K562 (cell line): ENCODE measurements at regions not wholly inside any gene's neighbourhood (a gene's known extent, or its start where the extent isn't known, plus 50 kb on each side); places are given as distances from the start of the nearest gene placed in this dataset.

ENCODE experiments used
- E2F3 ChIP-seq: fragments of 250-450 bp; sonication (Bioruptor Pico); IDR thresholded peaks from 2 replicates; pipeline ENCODE4 v1.4.0; 2020; ENCODE audit warnings: mild to moderate bottlenecking
- FOXM1 ChIP-seq, 2 experiments: fragments of 450-650 bp in 1 of 2; sonication (generic) in 1 of 2; formaldehyde crosslinking in 1 of 2; IDR thresholded peaks; 2 replicates each; pipeline versions ENCODE4 v1.6.1 to v1.9.0; 2017 to 2022; ENCODE audit warnings: low read depth in 2 of 2, mild to moderate bottlenecking in 2 of 2, missing genetic modification reagents in 1 of 2, moderate library complexity in 1 of 2
- GTF2B ChIP-seq: IDR thresholded peaks from 2 replicates; pipeline ENCODE4 v1.6.1; 2011; ENCODE audit not compliant: insufficient read length; ENCODE audit errors: extremely low read depth
- ZNF311 ChIP-seq: fragments of 250-450 bp; sonication (Bioruptor Pico); IDR thresholded peaks from 2 replicates; pipeline ENCODE4 v1.4.0; 2020; ENCODE audit warnings: mild to moderate bottlenecking, moderate library complexity
- ZNF507 ChIP-seq: conservative IDR thresholded peaks from 2 replicates; pipeline ENCODE4 v1.6.1; 2017; ENCODE audit warnings: missing genetic modification characterization, missing compliant biosample characterization
- ZNF764 ChIP-seq: fragments of 250-450 bp; sonication (Bioruptor Pico); IDR thresholded peaks from 2 replicates; pipeline ENCODE4 v1.4.0; 2020; ENCODE audit warnings: low read depth, mild to moderate bottlenecking, moderate library complexity
- TF ChIP-seq, protein P1 (sequence below): fragments of 200-600 bp; sonication (generic); IDR thresholded peaks from one replicate; pipeline ENCODE4 v1.6.1; 2012; ENCODE audit warnings: mild to moderate bottlenecking, low read depth, low read length, inconsistent platforms

DNA sequence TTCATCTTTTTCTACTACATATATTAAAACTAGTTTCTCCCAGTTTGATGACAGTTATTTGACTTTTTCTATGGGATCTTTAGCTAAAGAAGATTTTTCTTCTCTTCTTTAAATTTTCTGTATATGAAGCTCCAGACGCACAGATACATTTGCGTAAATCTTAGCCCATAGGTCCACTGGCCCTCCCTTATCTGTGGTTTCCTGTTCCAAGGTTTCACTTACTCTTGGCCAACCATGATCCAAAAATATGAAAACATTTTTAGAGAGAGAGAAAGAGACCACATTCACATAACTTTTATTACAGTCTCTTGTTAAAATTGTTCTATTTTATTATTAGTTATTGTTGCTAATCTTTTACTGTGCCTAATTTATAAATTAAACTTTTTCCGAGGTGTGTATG lies 270.2 kb upstream of the DAPK1 start (continued):
- no peak for TF ChIP-seq ZNF764 (CRISPR knock-in tag)
- no peak for TF ChIP-seq E2F3 (CRISPR knock-in tag)
- no peak for TF ChIP-seq ZNF507 (tag)
- TF ChIP-seq, protein P1, sequence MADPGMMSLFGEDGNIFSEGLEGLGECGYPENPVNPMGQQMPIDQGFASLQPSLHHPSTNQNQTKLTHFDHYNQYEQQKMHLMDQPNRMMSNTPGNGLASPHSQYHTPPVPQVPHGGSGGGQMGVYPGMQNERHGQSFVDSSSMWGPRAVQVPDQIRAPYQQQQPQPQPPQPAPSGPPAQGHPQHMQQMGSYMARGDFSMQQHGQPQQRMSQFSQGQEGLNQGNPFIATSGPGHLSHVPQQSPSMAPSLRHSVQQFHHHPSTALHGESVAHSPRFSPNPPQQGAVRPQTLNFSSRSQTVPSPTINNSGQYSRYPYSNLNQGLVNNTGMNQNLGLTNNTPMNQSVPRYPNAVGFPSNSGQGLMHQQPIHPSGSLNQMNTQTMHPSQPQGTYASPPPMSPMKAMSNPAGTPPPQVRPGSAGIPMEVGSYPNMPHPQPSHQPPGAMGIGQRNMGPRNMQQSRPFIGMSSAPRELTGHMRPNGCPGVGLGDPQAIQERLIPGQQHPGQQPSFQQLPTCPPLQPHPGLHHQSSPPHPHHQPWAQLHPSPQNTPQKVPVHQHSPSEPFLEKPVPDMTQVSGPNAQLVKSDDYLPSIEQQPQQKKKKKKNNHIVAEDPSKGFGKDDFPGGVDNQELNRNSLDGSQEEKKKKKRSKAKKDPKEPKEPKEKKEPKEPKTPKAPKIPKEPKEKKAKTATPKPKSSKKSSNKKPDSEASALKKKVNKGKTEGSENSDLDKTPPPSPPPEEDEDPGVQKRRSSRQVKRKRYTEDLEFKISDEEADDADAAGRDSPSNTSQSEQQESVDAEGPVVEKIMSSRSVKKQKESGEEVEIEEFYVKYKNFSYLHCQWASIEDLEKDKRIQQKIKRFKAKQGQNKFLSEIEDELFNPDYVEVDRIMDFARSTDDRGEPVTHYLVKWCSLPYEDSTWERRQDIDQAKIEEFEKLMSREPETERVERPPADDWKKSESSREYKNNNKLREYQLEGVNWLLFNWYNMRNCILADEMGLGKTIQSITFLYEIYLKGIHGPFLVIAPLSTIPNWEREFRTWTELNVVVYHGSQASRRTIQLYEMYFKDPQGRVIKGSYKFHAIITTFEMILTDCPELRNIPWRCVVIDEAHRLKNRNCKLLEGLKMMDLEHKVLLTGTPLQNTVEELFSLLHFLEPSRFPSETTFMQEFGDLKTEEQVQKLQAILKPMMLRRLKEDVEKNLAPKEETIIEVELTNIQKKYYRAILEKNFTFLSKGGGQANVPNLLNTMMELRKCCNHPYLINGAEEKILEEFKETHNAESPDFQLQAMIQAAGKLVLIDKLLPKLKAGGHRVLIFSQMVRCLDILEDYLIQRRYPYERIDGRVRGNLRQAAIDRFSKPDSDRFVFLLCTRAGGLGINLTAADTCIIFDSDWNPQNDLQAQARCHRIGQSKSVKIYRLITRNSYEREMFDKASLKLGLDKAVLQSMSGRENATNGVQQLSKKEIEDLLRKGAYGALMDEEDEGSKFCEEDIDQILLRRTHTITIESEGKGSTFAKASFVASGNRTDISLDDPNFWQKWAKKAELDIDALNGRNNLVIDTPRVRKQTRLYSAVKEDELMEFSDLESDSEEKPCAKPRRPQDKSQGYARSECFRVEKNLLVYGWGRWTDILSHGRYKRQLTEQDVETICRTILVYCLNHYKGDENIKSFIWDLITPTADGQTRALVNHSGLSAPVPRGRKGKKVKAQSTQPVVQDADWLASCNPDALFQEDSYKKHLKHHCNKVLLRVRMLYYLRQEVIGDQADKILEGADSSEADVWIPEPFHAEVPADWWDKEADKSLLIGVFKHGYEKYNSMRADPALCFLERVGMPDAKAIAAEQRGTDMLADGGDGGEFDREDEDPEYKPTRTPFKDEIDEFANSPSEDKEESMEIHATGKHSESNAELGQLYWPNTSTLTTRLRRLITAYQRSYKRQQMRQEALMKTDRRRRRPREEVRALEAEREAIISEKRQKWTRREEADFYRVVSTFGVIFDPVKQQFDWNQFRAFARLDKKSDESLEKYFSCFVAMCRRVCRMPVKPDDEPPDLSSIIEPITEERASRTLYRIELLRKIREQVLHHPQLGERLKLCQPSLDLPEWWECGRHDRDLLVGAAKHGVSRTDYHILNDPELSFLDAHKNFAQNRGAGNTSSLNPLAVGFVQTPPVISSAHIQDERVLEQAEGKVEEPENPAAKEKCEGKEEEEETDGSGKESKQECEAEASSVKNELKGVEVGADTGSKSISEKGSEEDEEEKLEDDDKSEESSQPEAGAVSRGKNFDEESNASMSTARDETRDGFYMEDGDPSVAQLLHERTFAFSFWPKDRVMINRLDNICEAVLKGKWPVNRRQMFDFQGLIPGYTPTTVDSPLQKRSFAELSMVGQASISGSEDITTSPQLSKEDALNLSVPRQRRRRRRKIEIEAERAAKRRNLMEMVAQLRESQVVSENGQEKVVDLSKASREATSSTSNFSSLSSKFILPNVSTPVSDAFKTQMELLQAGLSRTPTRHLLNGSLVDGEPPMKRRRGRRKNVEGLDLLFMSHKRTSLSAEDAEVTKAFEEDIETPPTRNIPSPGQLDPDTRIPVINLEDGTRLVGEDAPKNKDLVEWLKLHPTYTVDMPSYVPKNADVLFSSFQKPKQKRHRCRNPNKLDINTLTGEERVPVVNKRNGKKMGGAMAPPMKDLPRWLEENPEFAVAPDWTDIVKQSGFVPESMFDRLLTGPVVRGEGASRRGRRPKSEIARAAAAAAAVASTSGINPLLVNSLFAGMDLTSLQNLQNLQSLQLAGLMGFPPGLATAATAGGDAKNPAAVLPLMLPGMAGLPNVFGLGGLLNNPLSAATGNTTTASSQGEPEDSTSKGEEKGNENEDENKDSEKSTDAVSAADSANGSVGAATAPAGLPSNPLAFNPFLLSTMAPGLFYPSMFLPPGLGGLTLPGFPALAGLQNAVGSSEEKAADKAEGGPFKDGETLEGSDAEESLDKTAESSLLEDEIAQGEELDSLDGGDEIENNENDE = no peak
- TF ChIP-seq GTF2B = no peak
- no peak for TF ChIP-seq ZNF311 (CRISPR knock-in tag)
- TF ChIP-seq FOXM1 (IDR thresholded peaks at IDR 0.05; ENCODE audit: low read depth) = no peak
- no peak for TF ChIP-seq FOXM1 (CRISPR knock-in tag; IDR thresholded peaks at IDR 0.05; ENCODE audit: low read depth)
